ENCODE measurements at regions not wholly inside any gene's neighbourhood (a gene's known extent, or its start where the extent isn't known, plus 50 kb on each side); places are given as distances from the start of the nearest gene placed in this dataset.

GRCh38 chr10:130858626-130859025, 452.9 kb downstream of the TCERG1L start:
- TF ChIP-seq, protein P1, sequence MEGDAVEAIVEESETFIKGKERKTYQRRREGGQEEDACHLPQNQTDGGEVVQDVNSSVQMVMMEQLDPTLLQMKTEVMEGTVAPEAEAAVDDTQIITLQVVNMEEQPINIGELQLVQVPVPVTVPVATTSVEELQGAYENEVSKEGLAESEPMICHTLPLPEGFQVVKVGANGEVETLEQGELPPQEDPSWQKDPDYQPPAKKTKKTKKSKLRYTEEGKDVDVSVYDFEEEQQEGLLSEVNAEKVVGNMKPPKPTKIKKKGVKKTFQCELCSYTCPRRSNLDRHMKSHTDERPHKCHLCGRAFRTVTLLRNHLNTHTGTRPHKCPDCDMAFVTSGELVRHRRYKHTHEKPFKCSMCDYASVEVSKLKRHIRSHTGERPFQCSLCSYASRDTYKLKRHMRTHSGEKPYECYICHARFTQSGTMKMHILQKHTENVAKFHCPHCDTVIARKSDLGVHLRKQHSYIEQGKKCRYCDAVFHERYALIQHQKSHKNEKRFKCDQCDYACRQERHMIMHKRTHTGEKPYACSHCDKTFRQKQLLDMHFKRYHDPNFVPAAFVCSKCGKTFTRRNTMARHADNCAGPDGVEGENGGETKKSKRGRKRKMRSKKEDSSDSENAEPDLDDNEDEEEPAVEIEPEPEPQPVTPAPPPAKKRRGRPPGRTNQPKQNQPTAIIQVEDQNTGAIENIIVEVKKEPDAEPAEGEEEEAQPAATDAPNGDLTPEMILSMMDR (IDR thresholded peaks at IDR 0.05): no peak
- no peak for TF ChIP-seq POLR2A (IDR thresholded peaks at IDR 0.05)
